ENCODE measurements at regions not wholly inside any gene's neighbourhood (a gene's known extent, or its start where the extent isn't known, plus 50 kb on each side); places are given as distances from the start of the nearest gene placed in this dataset.

DNA sequence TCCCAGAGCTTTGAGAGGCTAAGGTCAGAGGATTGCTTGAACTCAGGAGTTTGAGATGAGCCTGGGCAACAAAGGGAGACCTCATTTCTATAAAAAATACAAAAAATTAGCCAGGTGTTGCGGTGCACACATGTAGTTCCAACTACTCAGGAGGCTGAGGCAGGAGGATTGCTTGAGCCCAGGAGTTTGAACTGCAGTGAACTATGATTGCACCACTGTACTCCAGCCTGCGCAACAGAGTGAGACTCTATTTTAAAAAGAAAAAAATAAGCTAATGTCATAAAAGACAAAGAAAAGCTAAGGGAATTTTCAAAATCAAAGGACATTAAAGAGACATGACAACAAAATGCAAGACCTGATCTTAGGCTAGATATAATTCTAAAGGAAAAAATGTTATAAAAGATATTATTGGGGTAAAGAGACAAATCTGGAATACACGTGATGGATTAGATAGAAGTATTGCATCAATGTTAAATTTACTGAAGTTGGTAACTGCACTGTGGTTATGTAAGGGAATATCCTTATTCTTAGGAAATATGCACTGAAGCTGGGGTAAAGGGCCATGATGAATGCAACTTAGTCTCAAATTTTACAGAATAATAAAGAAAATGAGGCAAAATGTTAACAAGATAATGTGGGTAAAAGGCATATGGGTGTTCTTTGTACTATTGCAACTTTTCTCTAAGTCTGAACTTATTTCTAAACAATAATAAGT is 75.2 kb downstream of the SPRY1 start:
- TF ChIP-seq POLR2A (IDR thresholded peaks at IDR 0.05; ENCODE audit: low read length), result no peak
- TF ChIP-seq GATA1 (IDR thresholded peaks at IDR 0.05; ENCODE audit: low read depth, low read length), result no peak

All from erythroblast (primary cell).